ENCODE measurements at regions not wholly inside any gene's neighbourhood (a gene's known extent, or its start where the extent isn't known, plus 50 kb on each side); places are given as distances from the start of the nearest gene placed in this dataset.

DNA sequence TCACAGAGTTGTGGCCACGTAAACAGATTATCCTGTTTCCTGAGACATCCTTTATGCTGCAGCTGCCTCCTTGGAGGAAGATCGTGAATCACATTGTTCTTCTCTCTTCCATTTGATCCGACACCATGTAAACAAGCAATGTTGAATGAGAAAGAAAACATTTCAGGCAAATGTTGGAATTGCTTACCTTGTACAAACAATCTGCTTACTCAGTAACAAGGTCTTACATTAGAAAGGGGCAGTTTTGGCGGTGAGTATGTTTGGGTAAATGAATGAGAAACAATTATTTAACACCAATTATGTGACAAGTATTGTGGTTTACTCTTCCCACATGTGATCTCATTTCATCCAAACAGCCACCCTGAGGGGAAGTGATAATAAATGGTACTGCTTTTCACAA, 637.8 kb downstream of the RAB28 start:
- DNase-seq: no peak

DNA sequence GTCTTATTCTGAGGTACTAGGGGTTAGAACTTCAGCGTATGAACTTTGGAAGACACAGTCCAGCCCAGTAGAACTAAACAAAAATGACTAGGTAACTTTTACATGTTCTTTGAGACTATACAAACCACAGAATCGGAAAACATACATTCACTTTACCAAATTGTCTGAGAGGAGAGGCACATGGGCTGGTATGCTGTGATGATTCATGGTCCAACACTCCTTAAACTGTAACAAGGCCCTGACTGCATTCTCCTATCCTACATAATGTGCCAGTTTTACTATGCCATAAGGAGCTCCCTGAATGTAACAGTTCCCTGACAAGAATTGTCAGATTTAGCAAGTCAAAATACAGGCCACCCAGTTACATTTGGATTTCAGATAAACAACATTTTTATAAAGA, 640.0 kb downstream of the RAB28 start:
- no peak for DNase-seq

DNA sequence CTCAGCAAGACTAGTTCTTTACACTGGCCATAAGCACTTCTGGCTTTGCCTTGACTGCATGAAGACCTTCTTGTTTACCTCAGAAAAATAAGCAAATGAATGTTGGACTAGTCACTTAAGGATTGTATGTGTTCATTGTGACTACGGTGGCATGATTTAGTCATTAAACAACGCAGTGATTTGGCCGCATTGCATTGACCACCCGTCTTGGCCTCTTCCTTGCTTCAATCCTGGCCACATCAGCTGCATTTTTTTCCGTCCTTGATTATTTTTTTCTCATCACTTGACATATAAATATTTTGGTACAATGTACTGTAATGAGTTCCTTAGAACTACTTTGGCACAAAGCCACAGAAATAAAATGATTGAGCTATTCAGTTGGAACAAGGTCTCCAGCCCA, 656.2 kb downstream of the RAB28 start:
- no peak for DNase-seq

DNA sequence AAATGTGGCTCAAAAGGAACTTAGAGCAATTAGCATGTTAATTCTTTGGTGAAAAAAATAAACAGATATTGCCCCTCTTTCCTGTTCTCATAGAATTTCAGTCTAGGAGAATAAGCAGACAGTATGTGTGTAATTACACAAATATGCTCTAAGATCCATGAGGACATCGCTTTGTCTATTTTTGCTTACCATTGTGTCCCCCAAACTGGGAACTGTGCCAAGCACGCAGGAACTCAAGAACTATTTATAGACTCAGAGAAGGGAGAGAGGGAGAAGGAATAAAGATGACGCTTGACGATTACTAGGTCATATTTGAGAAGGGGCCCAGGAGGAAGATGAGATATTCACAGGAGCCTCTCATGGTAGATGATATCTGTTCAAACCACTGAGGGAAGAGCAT, 692.6 kb downstream of the RAB28 start:
- DNase-seq: no peak

DNA sequence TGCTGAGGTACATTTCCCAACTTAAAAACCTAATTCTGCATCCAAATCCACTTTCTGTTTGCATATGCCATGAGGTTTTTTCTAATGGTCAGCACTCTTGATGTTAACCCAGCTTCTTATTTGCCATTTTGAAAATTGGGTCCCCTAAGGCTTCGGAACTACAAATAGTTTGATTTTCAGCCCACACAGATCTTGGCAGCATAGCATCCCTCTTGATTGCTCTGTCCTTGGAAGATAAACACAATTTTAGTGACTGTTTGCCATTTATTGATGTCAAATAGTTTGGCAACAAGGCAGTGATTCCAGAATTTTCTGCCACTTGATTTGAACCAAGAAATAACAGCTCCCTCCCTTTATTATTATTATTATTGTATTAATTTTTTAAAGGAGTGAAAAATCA, 696.9 kb downstream of the RAB28 start:
- DNase-seq: no peak

DNA sequence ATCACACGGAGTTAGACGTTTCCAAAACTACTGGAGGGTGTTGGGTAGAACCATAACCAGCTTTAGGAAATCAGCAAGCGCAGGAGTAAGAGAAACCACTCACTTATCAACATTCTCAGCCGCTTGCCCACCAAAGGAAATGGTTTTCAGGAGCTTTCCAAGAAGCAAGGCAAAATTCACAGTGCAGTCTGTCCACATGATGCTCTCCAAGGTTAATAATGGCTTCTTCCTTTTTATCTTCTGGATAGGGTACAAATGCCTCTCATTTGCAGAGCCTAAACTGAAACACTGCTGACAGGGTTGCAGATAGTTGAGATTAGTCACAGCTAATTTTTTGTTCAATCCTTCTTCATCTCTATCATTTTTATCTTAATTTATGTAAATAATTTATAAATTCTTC, 705.4 kb downstream of the RAB28 start:
- no peak for DNase-seq

DNA sequence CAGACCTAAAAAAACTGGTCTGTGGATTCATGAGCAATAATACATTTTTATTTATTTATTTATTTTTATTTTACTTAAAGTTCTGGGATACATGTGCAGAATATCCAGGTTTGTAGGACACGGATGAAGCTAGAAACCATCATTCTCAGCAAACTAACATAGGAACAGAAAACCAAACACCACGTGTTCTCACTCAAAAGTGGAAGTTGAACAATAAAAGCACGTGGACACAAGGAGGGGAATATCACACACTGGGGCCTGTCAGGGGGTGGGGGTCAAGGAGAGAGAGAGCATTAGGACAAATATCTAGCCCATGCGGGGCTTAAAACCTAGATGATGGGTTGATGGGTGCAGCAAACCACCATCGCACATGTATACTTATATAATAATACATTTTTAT, 705.9 kb downstream of the RAB28 start:
- no peak for DNase-seq

DNA sequence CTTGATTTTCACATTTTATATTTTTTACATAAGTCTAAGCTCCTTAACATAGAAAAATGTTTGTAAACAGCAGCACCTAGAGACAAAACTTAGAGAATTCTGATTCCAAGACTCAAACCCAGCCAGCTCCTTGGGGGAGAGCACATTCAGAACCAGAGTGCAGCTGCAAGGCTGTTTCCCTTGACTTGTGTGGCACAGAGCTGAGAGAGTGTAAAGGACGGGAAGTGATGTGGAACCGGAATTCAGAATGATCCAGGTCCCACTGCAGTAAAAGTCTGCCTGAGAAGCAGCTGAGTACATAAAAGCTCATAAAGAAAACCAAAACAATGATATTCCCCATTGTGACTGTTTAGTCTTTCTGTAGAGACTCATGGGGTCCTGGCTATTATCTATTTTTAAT, 713.8 kb downstream of the RAB28 start:
- no peak for DNase-seq

DNA sequence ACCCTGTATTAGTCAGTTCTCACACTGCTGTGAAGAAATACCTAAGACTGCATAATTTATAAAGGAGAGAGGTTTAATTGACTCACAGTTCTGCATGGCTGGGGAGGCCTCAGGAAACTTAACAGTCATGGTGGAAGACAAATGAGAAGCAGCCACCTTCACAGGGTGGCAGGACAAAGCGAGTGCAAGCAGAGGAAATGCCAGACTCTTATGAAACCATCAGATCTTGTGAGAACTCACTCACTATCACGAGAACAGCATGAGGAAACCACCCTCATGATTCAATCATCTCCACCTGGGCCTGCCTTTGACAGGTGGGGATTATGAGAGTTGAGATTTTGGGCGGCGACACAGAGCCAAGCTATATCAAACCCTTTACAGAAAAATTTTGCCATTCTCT, 722.4 kb downstream of the RAB28 start:
- no peak for DNase-seq

DNA sequence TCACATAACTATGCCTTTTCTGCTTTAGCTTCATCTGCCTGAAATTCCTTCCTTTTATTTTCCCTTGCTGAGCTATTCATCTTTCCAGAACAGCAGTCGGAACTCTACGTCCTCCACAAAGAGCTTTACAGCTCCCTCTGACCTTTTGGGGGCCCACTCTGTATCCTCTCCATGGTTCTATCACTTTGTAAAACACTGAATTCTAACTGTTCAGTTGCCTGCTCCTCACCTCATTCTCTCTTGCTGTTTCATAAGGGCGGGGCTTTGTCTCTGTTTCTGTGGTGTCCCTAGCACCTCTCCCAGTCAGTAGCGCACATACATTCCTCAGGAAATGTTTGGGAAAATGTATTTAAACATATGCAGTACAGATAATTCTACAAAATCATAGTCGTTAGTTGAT, 737.0 kb downstream of the RAB28 start:
- no peak for DNase-seq

DNA sequence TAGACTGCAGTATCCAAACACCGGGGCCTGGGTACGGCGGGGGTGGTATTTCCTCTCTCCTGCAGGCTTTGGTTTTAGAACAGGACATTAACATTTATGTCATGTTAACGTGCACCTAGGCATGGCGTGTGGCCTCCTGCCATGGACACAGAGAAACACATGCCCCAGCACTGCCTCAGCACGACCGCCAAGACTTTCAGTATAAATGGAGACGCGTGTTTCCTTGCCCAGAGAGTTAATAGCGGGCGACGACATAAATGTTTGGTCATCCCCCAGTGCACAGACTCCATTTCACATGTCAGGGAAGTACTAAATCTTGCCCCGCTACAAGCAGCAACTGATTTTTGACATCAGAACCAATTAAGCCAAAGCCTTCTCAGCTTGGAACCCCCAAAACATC, 737.9 kb downstream of the RAB28 start:
- DNase-seq: no peak

DNA sequence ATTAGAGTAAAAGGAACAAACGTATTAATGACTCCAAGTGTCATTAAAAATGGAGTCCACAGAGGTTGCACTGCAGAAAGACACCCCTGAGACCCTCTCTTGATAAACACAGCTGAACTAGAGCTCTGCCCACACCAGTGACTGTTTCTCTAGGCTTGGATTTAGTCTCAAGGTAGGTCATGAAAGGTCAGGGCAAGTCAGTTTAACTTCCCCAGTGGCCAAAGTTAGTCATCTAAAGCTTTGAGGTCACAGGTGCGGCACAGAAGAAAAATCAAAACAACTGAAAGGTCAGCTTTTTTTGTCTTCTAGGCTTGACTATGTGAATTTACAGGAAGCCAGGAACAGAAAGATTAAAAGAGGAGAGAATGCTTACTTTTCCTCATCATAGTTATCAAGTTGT, 749.6 kb downstream of the RAB28 start:
- DNase-seq: no peak

DNA sequence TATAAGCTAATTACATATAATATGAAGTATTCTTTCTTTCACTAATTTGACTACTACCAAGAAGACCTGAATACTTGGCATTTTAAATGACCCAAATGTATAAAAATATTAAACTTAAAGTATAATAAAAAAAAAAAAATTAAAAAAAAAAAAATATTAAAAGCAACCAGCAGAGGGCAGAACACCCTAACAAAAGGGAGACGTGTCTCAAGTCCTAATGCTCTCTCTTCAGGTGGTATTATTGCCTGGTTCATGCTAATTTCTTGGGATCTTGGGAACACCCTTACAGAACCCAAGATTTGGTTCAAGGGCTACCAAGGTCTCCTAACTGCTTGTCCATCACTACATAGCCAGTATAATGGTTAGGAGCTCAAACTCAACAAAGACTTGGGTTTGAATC, 754.8 kb downstream of the RAB28 start:
- peak in 1 of 2 donors; percentile 14 for DNase-seq

DNA sequence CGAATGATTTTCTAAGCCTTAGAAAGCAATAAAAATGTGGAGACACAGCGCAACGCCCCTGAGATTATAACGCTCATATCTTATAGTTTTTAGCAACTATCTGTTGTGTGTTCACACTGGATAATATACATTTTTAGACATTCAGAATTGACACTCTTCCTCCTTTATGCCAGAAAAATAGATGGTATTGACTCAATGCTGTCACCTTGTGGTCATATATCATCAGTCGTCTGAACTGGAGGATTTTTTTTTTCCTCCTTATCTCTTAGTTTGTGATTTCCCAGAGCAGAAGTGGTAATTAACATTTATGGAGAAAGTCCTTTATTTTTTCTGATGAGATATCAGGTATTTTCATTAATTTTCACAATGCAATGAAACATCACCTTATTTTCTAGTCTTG, 759.6 kb downstream of the RAB28 start:
- no peak for DNase-seq

DNA sequence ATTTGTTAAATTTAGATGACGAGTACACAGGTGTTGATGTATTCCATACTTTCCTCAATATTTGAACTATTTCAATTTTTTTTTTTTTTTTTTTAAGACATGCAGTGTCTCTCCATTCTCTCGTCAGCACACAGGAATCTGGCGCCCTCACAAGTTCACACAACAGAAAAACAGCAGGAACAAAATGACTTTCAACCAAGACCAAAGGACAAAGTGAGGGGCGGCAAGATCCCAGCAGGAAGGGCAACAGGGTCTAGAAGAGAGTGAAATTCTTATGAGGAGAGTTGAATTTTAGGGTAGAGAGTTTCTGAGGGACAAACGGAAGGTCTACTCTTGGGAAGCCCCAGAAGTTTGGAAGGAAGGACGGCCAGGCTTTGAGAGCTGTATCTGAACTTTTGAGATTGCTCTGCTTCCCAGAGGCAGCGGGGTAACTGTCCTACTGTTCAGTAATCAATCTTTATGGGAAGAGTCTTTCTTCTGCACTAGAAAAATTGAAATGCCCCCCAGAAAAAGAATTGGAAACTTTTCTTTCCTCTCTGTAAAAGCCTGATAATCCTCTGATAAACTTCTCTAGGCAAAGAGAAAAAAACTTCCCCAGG, 760.2 kb downstream of the RAB28 start:
- no peak for DNase-seq

DNA sequence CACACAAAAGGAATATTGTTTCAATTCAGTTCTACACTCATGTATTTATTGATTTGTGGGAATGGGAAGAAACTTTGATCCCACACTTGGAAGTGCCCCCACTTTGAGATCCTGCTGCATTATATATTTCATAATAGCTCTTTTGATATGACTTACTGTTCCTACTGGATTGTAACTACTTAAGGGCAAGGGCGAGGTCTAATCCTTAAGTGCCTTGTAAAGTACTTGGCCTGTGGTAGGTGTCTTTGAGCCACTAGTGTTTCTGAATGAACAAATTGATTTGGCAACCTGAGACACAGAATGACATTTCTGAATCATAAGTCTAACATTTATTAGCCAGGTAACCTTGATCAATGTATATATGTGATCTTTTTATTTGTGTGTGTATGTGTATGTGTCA, 767.2 kb downstream of the RAB28 start:
- DNase-seq: no peak

DNA sequence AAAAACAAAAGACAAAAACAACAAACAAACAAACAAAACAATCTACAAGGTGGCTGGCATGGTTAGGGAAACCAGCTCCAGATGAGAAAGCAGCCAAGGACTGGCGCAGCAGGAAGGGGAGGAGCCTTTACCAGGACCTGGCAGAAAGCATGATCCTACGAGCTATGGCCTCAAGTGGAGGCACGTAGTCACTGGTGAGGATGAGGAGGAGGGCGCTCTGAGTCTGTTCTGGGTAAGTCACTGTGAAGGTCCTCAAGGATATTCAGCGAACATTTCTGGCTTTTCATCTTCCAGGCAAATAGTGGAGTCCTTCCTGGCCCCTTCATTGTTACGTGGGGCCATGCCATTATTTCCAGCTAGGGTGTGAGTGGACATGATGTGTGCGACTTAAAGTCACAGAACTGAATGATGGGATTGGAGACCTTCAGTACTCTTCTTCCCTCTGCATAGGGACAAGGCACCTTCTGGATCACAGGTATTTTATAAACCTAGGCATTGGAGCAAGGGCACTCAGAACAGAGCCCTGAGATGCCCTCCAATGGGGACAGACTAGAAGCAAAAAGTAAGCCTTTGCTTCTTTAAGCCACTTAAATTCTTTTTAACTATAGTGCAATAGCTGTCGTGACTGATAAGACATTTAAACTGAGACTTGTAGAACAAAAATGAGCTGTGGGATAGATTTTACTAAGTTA, 771.3 kb downstream of the RAB28 start:
- DNase-seq: no peak

DNA sequence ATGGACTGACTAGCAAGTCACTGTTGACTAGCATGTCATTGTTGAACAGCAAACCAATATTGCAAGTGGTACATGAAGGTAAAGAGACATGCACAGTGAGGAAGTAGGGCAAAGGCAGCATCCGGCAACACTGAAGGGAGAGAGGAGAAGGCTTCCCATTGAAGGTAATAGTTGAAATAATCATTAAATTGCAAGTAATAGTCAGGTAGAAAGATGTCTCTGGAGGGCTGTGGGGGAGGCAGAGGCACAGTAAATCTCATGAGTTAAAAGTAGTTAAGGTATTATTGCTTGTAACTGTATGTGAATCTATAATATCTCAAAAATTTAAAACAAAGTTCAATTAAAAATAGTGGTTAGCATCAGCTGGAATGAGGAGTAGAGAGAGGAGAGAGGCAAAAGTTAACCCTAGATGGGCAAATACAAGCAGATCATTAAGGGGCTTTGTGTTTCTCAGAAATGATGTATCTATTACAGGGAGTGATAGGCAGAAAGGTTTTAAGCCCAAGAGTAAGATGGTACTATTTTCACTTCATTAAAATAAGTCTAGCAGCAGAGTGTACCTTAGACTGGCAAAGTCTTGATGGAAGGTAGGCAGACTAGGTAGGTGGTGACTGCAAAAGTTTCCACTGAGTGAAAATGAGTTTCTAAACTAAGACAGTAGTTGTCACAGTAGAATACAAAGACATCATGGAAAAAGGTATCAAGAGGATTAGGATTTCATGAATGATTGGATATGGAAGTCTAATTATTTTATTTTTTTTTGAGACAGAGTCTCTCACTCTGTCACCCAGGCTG, 776.6 kb downstream of the RAB28 start:
- DNase-seq: no peak

DNA sequence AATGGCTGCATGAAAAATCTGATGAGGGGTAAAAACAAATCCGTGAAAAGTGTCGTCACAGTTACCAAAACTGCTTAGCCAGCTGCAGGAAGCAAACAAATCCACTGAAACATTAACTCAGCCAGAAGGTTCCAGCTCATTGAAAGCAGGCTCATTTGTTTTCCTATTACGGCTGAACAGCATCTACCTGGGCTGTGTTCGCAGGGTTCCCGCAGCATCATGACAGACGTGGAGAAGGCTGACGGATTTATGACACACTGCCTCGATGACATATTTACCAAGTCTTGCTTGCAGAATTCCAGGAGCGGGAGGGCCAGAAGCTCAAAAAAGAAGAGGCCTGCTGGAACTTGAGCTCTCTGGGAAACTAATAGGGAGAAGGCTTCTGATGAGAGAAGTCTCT, 781.1 kb downstream of the RAB28 start:
- DNase-seq: no peak

DNA sequence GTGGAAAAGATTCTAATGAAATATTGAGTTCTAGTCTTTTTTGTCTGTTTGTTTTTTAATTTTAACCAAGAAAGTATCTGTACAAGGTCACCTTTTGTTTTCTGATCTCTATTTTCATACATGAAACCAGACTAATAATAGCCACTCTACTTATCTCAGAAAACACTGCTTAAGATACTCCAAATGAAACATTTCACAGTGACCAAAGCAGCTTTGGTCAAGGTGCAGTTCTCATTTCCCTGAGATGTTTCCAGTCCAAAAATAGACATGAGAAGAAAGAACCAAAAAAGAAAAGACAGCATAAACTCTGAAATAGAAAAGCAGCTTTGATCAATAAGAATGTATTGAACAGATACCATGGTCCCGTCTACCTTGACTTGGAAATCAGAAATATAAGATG, 782.8 kb downstream of the RAB28 start:
- DNase-seq: no peak

DNA sequence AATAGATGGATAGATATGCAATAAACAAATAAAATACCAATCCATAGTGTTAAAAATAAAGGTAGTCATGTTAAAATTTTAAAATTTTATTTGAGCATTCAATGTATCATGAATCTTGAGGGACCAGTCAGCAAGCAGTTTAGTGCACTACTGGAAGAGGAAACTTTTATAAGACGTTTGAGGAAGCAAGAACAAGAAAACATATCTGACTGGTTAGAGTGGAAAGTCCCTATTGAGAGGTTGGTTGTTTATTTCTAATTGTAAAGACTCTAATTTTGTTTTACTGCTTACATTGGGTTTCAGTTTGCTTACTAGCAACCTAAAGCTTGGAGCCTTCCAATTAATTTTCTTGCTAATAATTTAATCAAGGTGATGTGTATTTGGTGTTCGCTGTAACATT, 786.2 kb downstream of the RAB28 start:
- no peak for DNase-seq

DNA sequence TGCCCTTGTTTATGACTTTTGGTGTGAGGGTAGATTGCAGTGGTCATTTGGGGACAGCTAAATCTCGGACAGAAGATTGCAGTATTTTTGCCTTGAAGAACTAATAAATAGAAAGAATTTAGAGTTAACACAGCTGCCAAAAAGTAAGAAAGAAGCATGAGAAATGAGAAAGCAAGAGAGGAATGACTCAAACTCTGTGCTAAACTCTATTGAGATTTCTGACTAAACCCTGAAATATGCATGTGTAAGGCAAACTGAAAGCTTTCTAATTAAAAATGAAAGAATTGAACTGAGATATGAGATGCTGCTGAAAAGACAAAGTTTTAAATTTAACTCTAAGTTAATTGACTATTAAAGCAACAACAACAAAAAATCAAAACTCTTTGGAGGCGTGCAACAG, 791.3 kb downstream of the RAB28 start:
- no peak for DNase-seq

DNA sequence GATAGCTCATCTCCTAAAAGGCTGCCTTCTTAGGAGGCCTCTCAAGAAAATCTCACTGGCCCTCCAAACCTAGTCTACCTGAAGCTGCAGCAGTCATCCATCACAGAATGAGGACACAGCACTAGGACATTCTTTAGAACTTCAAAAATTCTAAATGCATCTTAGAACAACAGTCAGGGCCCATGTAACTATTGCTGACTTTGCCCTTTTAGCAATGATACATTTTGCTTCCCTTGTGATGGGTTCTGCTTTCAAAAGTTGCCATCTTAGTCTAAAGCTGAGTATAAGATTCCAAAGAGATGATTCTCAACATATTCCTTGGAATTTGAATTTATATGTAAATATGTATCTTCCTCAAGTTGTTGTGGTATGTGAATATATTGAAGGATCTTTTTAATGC, 793.0 kb downstream of the RAB28 start:
- no peak for DNase-seq

DNA sequence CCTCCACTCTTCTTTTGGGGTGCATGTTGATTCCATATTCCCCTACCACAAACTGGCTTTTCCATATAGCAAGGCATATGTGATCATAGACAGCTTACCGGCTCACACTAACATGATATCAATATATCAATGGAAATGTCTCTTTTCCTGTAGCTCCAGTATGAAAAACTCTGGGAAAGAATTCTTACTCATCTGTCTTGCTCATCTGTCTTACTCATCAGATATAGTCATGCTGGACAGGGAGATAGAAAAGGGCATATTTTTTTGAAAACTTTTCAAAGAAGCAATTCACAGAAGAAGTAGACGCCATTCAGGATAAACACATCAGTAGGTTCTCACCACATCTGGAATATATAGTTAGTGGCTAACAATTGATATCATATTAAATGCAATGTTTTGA, 794.7 kb downstream of the RAB28 start:
- DNase-seq: no peak

DNA sequence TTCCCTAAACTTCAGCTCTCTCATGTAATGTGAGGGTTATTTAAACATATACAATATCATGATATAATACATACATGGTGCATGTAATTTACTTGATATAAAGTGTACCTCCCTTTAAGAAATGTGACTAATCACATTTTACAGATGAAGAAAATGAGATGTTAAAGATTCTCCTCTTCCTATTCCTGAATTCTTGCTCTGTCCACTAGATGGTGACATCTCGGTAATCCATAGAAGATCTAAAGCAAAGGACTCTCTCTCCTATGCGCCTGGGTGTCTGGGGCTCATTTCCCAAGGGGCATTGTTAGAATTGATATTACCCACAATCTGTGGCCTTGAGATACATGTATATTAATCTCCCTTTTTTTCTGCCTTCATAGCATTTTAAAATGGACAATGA, 804.9 kb downstream of the RAB28 start:
- no peak for DNase-seq

Measured in CD4-positive, alpha-beta T cell treated with Interferon alpha-2 for 1 hour (primary cell).